H1 (cell line): ENCODE measurements at regions not wholly inside any gene's neighbourhood (a gene's known extent, or its start where the extent isn't known, plus 50 kb on each side); places are given as distances from the start of the nearest gene placed in this dataset.

Experiments
- CTCF ChIA-PET: fragments of 300-600 bp; sonication (Branson Sonifier 250); formaldehyde crosslinking; loops from one replicate; lab custom pipeline; 2021; ENCODE audit not compliant: partially characterized antibody; lab: Charles Lee
- POLR2A ChIA-PET: fragments of 300-600 bp; sonication (Branson Sonifier 250); formaldehyde crosslinking; loops from one replicate; lab custom pipeline; 2021; ENCODE audit warnings: inconsistent platforms; ENCODE audit not compliant: partially characterized antibody; lab: Charles Lee
- DNase-seq, 2 experiments: peaks; one replicate each; pipeline versions ENCODE4 v3.0.0 to v3.0.0-alpha.2; 2010 to 2022; ENCODE audit warnings: low spot score in 2 of 2, low read depth in 1 of 2, mixed read lengths in 1 of 2
- FAIRE-seq: peaks from 2 replicates; lab custom pipeline; 2011; peaks lifted over from hg19 to GRCh38; lab: Jason Lieb, UNC
- H2AFZ ChIP-seq: 2 replicates; pipeline ENCODE4 v1.8.1; 2012; ENCODE audit warnings: low read length, inconsistent platforms
- H2AK5ac ChIP-seq: 2 replicates; pipeline ENCODE4 v1.6.1; 2013; ENCODE audit warnings: low read depth, low read length
- H2BK120ac ChIP-seq: replicated peaks from 2 replicates; pipeline ENCODE3; 2013; ENCODE audit warnings: low read depth, low read length, inconsistent platforms
- H2BK12ac ChIP-seq: 2 replicates; pipeline ENCODE4 v1.6.1; 2013; ENCODE audit warnings: low read depth, low read length
- H2BK15ac ChIP-seq: 2 replicates; pipeline ENCODE4 v1.6.1; 2013; ENCODE audit warnings: low read length
- H2BK20ac ChIP-seq: 2 replicates; pipeline ENCODE4 v1.6.1; 2013; ENCODE audit warnings: low read length
- H2BK5ac ChIP-seq: 2 replicates; pipeline ENCODE4 v1.6.1; 2013; ENCODE audit warnings: low read depth, low read length
- H3K14ac ChIP-seq: 2 replicates; pipeline ENCODE4 v1.6.1; 2013; ENCODE audit warnings: inconsistent platforms; ENCODE audit not compliant: insufficient read length
- H3K18ac ChIP-seq: 2 replicates; pipeline ENCODE4 v1.6.1; 2013; ENCODE audit warnings: low read length; ENCODE audit errors: extremely low read depth
- H3K23ac ChIP-seq: 2 replicates; pipeline ENCODE4 v1.6.1; 2013; ENCODE audit warnings: inconsistent platforms; ENCODE audit not compliant: insufficient read length
- H3K23me2 ChIP-seq: 2 replicates; pipeline ENCODE4 v1.6.1; 2013; ENCODE audit warnings: low read depth, low read length
- H3K27ac ChIP-seq: 2 replicates; pipeline ENCODE4 v1.6.1; 2011; ENCODE audit warnings: low read depth, low read length, inconsistent platforms
- H3K27me3 ChIP-seq, 4 experiments: replicated peaks in 1 of 4; 1 replicate in 1 of 4; 2 replicates in 3 of 4; pipeline versions ENCODE4 v1.6.1 to v1.8.1; 2011 to 2013; ENCODE audit warnings: low read length in 3 of 4, mild to moderate bottlenecking in 3 of 4, inconsistent platforms in 2 of 4, mixed read lengths in 2 of 4, moderate library complexity in 1 of 4; ENCODE audit not compliant: control insufficient read depth in 3 of 4, insufficient read depth in 3 of 4; ENCODE audit errors: extremely low read depth in 1 of 4
- H3K36me3 ChIP-seq, 4 experiments: 2 replicates each; pipeline versions ENCODE4 v1.6.1 to v1.8.1; 2011 to 2013; ENCODE audit warnings: mild to moderate bottlenecking in 4 of 4, low read length in 3 of 4, moderate library complexity in 2 of 4, control low read depth in 1 of 4, inconsistent platforms in 1 of 4; ENCODE audit not compliant: insufficient read depth in 4 of 4, control insufficient read depth in 2 of 4
- H3K4ac ChIP-seq: replicated peaks from 2 replicates; pipeline ENCODE3; 2013; ENCODE audit warnings: low read length, low read depth, mixed read lengths, inconsistent platforms; ENCODE audit not compliant: insufficient read length
- H3K4me1 ChIP-seq, 4 experiments: replicated peaks in 1 of 4; 1 replicate in 1 of 4; 2 replicates in 3 of 4; pipeline versions ENCODE4 v1.6.1 to v1.8.1; 2011 to 2013; ENCODE audit warnings: low read length in 3 of 4, inconsistent platforms in 2 of 4, mixed read lengths in 1 of 4; ENCODE audit not compliant: insufficient read depth in 4 of 4, control insufficient read depth in 3 of 4
- H3K4me2 ChIP-seq, 2 experiments: 2 replicates each; pipeline versions ENCODE4 v1.6.1 to v1.8.1; 2011 to 2013; ENCODE audit warnings: low read depth in 2 of 2, low read length in 2 of 2, control low read depth in 1 of 2, inconsistent platforms in 1 of 2, mild to moderate bottlenecking in 1 of 2; ENCODE audit not compliant: insufficient read depth in 1 of 2
- H3K4me3 ChIP-seq, 4 experiments: fragments of 200-600, 300-600 bp in 1 of 4; sonication (generic), shearing (Covaris generic), sonication (Bioruptor Twin) in 1 of 4; 2 replicates each; pipeline versions ENCODE4 v1.5.1 to v1.8.1; 2011 to 2016; ENCODE audit warnings: low read length in 4 of 4, low read depth in 3 of 4, control low read depth in 2 of 4, inconsistent platforms in 2 of 4, mild to moderate bottlenecking in 2 of 4, mixed read lengths in 1 of 4, moderate library complexity in 1 of 4; ENCODE audit not compliant: insufficient read depth in 2 of 4; ENCODE audit errors: extremely low read depth in 1 of 4
- H3K56ac ChIP-seq: replicated peaks from 2 replicates; pipeline ENCODE3; 2013; ENCODE audit warnings: low read depth, mild to moderate bottlenecking, mixed read lengths, low read length, inconsistent platforms; ENCODE audit not compliant: insufficient read length
- H3K79me1 ChIP-seq: 2 replicates; pipeline ENCODE4 v1.6.1; 2013; ENCODE audit warnings: low read depth, low read length, control low read depth
- H3K79me2 ChIP-seq, 2 experiments: 2 replicates each; pipeline versions ENCODE4 v1.6.1 to v1.8.1; 2012 to 2013; ENCODE audit warnings: low read length in 2 of 2, mild to moderate bottlenecking in 2 of 2, inconsistent platforms in 1 of 2; ENCODE audit not compliant: insufficient read depth in 2 of 2, control insufficient read depth in 1 of 2
- H3K9ac ChIP-seq, 4 experiments: replicated peaks in 1 of 4; 1 replicate in 1 of 4; 2 replicates in 3 of 4; pipeline versions ENCODE4 v1.6.1 to v1.8.1; 2011 to 2013; ENCODE audit warnings: low read depth in 3 of 4, low read length in 3 of 4, control low read depth in 2 of 4, mild to moderate bottlenecking in 2 of 4, moderate library complexity in 2 of 4, inconsistent platforms in 1 of 4; ENCODE audit errors: extremely low read depth in 1 of 4
- H3K9me3 ChIP-seq, 2 experiments: 2 replicates each; pipeline versions ENCODE4 v1.6.1 to v1.8.1; 2012 to 2013; ENCODE audit warnings: mild to moderate bottlenecking in 2 of 2, moderate library complexity in 2 of 2, control low read depth in 1 of 2, inconsistent platforms in 1 of 2, low read depth in 1 of 2, low read length in 1 of 2, mixed read lengths in 1 of 2; ENCODE audit not compliant: insufficient read depth in 2 of 2
- H4K20me1 ChIP-seq, 2 experiments: replicated peaks in 1 of 2; 2 replicates each; pipeline versions ENCODE3 to v1.8.1; 2011 to 2013; ENCODE audit warnings: inconsistent platforms in 2 of 2, low read length in 2 of 2, mild to moderate bottlenecking in 1 of 2; ENCODE audit not compliant: insufficient read depth in 2 of 2, control insufficient read depth in 1 of 2
- H4K5ac ChIP-seq: 2 replicates; pipeline ENCODE4 v1.6.1; 2013; ENCODE audit warnings: low read length, low read depth, mixed read lengths, inconsistent platforms; ENCODE audit not compliant: insufficient read length
- H4K8ac ChIP-seq: 2 replicates; pipeline ENCODE4 v1.8.0; 2013; ENCODE audit warnings: mild to moderate bottlenecking, moderate library complexity, low read length, inconsistent platforms; ENCODE audit not compliant: insufficient read depth; ENCODE audit errors: extremely low read depth
- H4K91ac ChIP-seq: replicated peaks from 2 replicates; pipeline ENCODE3; 2013; ENCODE audit warnings: low read length, mixed read lengths, inconsistent platforms; ENCODE audit not compliant: insufficient read length
- BRCA1 ChIP-seq: IDR thresholded peaks from 2 replicates; pipeline ENCODE4 v1.6.1; 2012; ENCODE audit warnings: low read depth, low read length, improper control_type of control experiment
- CBX8 ChIP-seq: fragments of 300-800, 300-1000 bp; sonication (generic); IDR thresholded peaks from 2 replicates; pipeline ENCODE4 v1.7.1; 2016; ENCODE audit warnings: low read depth, low read length, borderline replicate concordance
- KDM5A ChIP-seq: fragments of 200-600 bp; IDR thresholded peaks from 2 replicates; pipeline ENCODE4 v1.7.1; 2012; ENCODE audit warnings: mild to moderate bottlenecking, low read length, inconsistent platforms, mixed read lengths
- NRF1 ChIP-seq: IDR thresholded peaks from 2 replicates; pipeline ENCODE4 v1.6.1; 2011; ENCODE audit warnings: mild to moderate bottlenecking, low read depth, low read length, improper control_type of control experiment
- POLR2AphosphoS5 ChIP-seq: IDR thresholded peaks from 2 replicates; pipeline ENCODE4 v1.6.1; 2011; ENCODE audit warnings: low read depth, low read length
- RFX5 ChIP-seq: IDR thresholded peaks from 2 replicates; pipeline ENCODE4 v1.6.1; 2011; ENCODE audit warnings: low read depth, low read length, improper control_type of control experiment, borderline replicate concordance
- RNF2 ChIP-seq: fragments of 200-900, 300-1000 bp; sonication (generic); IDR thresholded peaks from 2 replicates; pipeline ENCODE4 v1.7.1; 2016; ENCODE audit warnings: borderline replicate concordance, low read depth, mild to moderate bottlenecking, antibody characterized with exemption, low read length; ENCODE audit not compliant: poor library complexity, severe bottlenecking; ENCODE audit errors: missing control alignments
- SRF ChIP-seq: IDR thresholded peaks from 2 replicates; pipeline ENCODE4 v1.6.1; 2011; ENCODE audit warnings: mild to moderate bottlenecking, low read depth, low read length, moderate library complexity
- TCF12 ChIP-seq: IDR thresholded peaks from 2 replicates; pipeline ENCODE4 v1.6.1; 2011; ENCODE audit warnings: low read depth, mild to moderate bottlenecking, low read length
- YY1 ChIP-seq: IDR thresholded peaks from 2 replicates; pipeline ENCODE4 v1.6.1; 2011; ENCODE audit warnings: low read depth, mild to moderate bottlenecking, low read length
- WGBS, 2 experiments: shearing (Covaris generic) in 1 of 2; methylation state at CpG; one replicate each; pipeline versions ENCODE4 v1.1.6 to v1.1.7; 2013 to 2015; ENCODE audit warnings: low lambda C conversion rate in 2 of 2, mixed read lengths in 2 of 2, inconsistent platforms in 1 of 2, low coverage in 1 of 2, missing lambda C conversion rate in 1 of 2; ENCODE audit not compliant: insufficient replicate concordance in 2 of 2, insufficient coverage in 1 of 2, insufficient read length in 1 of 2; ENCODE audit errors: extremely low coverage in 1 of 2, missing lambda C conversion rate in 1 of 2; 5-methylcytosine and 5-hydroxymethylcytosine counted together
- TF ChIP-seq, protein P1 (sequence below): IDR thresholded peaks from 2 replicates; pipeline ENCODE4 v1.6.1; 2011; ENCODE audit warnings: low read length, improper control_type of control experiment
- TF ChIP-seq, protein P2 (sequence below): IDR thresholded peaks from 2 replicates; pipeline ENCODE4 v1.6.1; 2012; ENCODE audit warnings: low read length, inconsistent platforms

DNA sequence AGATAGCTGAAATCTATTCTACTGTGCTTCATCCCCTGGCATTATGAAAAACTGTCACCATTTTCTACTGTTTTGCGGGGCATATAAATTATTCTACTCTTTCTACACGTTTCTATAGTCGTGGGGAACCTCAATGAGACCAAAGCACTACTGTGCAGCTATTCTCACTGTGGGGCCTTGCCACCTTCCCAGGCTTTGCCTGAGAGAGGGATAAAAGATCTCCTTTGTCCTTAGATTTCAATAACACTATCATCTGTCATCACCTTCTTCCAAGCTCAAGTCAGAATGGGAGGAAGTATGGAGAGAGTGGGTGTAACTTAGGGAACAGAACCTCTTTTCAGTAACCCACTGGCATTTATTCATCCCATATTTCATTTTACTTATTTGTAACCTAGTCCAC lies 1462.1 kb upstream of the RAG2 start:
- H3K23ac ChIP-seq: no peak overlapping the region
- no peaks in the 10 kb centered on the region for H4K20me1 ChIP-seq
- no peak overlapping the region for H2AFZ ChIP-seq
- H3K9me3 ChIP-seq: no peaks in the 10 kb centered on the region
- H2AK5ac ChIP-seq: no peak overlapping the region
- H3K56ac ChIP-seq: no peak overlapping the region
- H3K4ac ChIP-seq: no peak overlapping the region
- H3K79me2 ChIP-seq: no peaks in the 10 kb centered on the region
- H2BK5ac ChIP-seq: no peak overlapping the region
- no peak overlapping the region for H3K9ac ChIP-seq
- DNase-seq: no peak
- no peaks in the 10 kb centered on the region for H3K79me1 ChIP-seq
- H3K27ac ChIP-seq: no peak overlapping the region
- no peaks in the 10 kb centered on the region for H3K4me1 ChIP-seq
- no peak overlapping the region for H4K5ac ChIP-seq
- WGBS, 2 experiments: 91% methylated on average over 3 of the region's 3 CpGs; no CpG with 5 or more reads in 1 of the 2 experiments
- no peak overlapping the region for H2BK120ac ChIP-seq
- CTCF ChIA-PET: interaction anchor here (0.8 kb wide), 1 partner anchor 47 kb away, joined by 3 read pairs; no protein-coding TSS in a partner anchor
- no peak overlapping the region for H4K8ac ChIP-seq
- H3K4me2 ChIP-seq: no peak overlapping the region
- POLR2A ChIA-PET: no interaction called here
- no peak overlapping the region for H4K91ac ChIP-seq
- no peak overlapping the region for H2BK12ac ChIP-seq
- no peak overlapping the region for H2BK15ac ChIP-seq
- no peak overlapping the region for H2BK20ac ChIP-seq
- H3K18ac ChIP-seq: no peak overlapping the region
- H3K23me2 ChIP-seq: no peaks in the 10 kb centered on the region
- H3K4me3 ChIP-seq: no peak overlapping the region
- no peak overlapping the region for H3K14ac ChIP-seq
- no peaks in the 10 kb centered on the region for H3K27me3 ChIP-seq
- H3K36me3 ChIP-seq: no peaks in the 10 kb centered on the region
- no peak for FAIRE-seq
- TF ChIP-seq, protein P1, sequence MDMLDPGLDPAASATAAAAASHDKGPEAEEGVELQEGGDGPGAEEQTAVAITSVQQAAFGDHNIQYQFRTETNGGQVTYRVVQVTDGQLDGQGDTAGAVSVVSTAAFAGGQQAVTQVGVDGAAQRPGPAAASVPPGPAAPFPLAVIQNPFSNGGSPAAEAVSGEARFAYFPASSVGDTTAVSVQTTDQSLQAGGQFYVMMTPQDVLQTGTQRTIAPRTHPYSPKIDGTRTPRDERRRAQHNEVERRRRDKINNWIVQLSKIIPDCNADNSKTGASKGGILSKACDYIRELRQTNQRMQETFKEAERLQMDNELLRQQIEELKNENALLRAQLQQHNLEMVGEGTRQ: no peak
- TF ChIP-seq SRF: no peak
- TF ChIP-seq POLR2AphosphoS5: no peak
- no peak for TF ChIP-seq YY1
- TF ChIP-seq, protein P2, sequence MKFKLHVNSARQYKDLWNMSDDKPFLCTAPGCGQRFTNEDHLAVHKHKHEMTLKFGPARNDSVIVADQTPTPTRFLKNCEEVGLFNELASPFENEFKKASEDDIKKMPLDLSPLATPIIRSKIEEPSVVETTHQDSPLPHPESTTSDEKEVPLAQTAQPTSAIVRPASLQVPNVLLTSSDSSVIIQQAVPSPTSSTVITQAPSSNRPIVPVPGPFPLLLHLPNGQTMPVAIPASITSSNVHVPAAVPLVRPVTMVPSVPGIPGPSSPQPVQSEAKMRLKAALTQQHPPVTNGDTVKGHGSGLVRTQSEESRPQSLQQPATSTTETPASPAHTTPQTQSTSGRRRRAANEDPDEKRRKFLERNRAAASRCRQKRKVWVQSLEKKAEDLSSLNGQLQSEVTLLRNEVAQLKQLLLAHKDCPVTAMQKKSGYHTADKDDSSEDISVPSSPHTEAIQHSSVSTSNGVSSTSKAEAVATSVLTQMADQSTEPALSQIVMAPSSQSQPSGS: no peak
- TF ChIP-seq RFX5: no peak
- TF ChIP-seq CBX8: no peak
- TF ChIP-seq BRCA1: no peak
- no peak for TF ChIP-seq RNF2
- no peak for TF ChIP-seq NRF1
- no peak for TF ChIP-seq KDM5A
- no peak for TF ChIP-seq TCF12
